HEK293T (cell line): ENCODE measurements at regions not wholly inside any gene's neighbourhood (a gene's known extent, or its start where the extent isn't known, plus 50 kb on each side); places are given as distances from the start of the nearest gene placed in this dataset.

Source experiments
- CTCF ChIA-PET: fragments of 350-600 bp; formaldehyde crosslinking; extraction: SDS; loops from one replicate; lab custom pipeline; 2021; ENCODE audit warnings: antibody characterized with exemption, inconsistent platforms; lab: Yijun Ruan, JAX
- POLR2A ChIA-PET: fragments of 350-600 bp; formaldehyde crosslinking; extraction: SDS; loops from one replicate; lab custom pipeline; 2020; ENCODE audit warnings: antibody characterized with exemption, inconsistent platforms; lab: Yijun Ruan, JAX
- DNase-seq: peaks from one replicate; pipeline ENCODE4 v3.0.0; 2012; ENCODE audit warnings: mixed read lengths; ENCODE audit errors: extremely low spot score
- ARNT ChIP-seq: fragments of 450-650 bp; IDR thresholded peaks from 2 replicates; pipeline ENCODE4 v1.6.1; 2017; ENCODE audit warnings: mild to moderate bottlenecking
- BHLHE40 ChIP-seq: fragments of 450-650 bp; IDR thresholded peaks from 2 replicates; pipeline ENCODE4 v1.6.1; 2016; ENCODE audit warnings: mild to moderate bottlenecking, moderate library complexity, borderline replicate concordance
- CTBP1 ChIP-seq: fragments of 450-650 bp; IDR thresholded peaks from 2 replicates; pipeline ENCODE4 v1.6.1; 2016; ENCODE audit warnings: borderline replicate concordance
- ELF4 ChIP-seq: fragments of 450-650 bp; IDR thresholded peaks from 2 replicates; pipeline ENCODE4 v1.6.1; 2017; ENCODE audit warnings: antibody characterized with exemption
- FOXA1 ChIP-seq: fragments of 450-650 bp; IDR thresholded peaks from 2 replicates; pipeline ENCODE4 v1.6.1; 2016; ENCODE audit warnings: mild to moderate bottlenecking
- FOXK2 ChIP-seq: fragments of 450-650 bp; IDR thresholded peaks from 2 replicates; pipeline ENCODE4 v1.6.1; 2016; ENCODE audit warnings: mild to moderate bottlenecking
- FOXM1 ChIP-seq: fragments of 450-650 bp; IDR thresholded peaks from 2 replicates; pipeline ENCODE4 v1.6.1; 2017; ENCODE audit warnings: mild to moderate bottlenecking, borderline replicate concordance
- HDGF ChIP-seq: fragments of 450-650 bp; IDR thresholded peaks from 2 replicates; pipeline ENCODE4 v1.6.1; 2017; ENCODE audit warnings: antibody characterized with exemption, borderline replicate concordance
- L3MBTL2 ChIP-seq: fragments of 450-650 bp; conservative IDR thresholded peaks from 2 replicates; pipeline ENCODE4 v1.6.1; 2016; ENCODE audit warnings: mild to moderate bottlenecking
- LEF1 ChIP-seq: fragments of 450-650 bp; IDR thresholded peaks from 2 replicates; pipeline ENCODE4 v1.6.1; 2017; ENCODE audit warnings: mild to moderate bottlenecking, borderline replicate concordance
- NFRKB ChIP-seq: fragments of 450-650 bp; IDR thresholded peaks from 2 replicates; pipeline ENCODE4 v1.6.1; 2016; ENCODE audit warnings: mild to moderate bottlenecking, moderate library complexity
- SP1 ChIP-seq: fragments of 450-650 bp; IDR thresholded peaks from 2 replicates; pipeline ENCODE4 v1.6.1; 2017
- SUZ12 ChIP-seq: fragments of 450-650 bp; IDR thresholded peaks from 2 replicates; pipeline ENCODE4 v1.6.1; 2016; ENCODE audit warnings: mild to moderate bottlenecking
- TARDBP ChIP-seq: fragments of 450-650 bp; IDR thresholded peaks from 2 replicates; pipeline ENCODE4 v1.6.1; 2016
- ZNF384 ChIP-seq: fragments of 450-650 bp; IDR thresholded peaks from 2 replicates; pipeline ENCODE4 v1.6.1; 2016
- TF ChIP-seq, protein P1 (sequence below): fragments of 450-650 bp; IDR thresholded peaks from 2 replicates; pipeline ENCODE4 v1.6.1; 2016

DNA sequence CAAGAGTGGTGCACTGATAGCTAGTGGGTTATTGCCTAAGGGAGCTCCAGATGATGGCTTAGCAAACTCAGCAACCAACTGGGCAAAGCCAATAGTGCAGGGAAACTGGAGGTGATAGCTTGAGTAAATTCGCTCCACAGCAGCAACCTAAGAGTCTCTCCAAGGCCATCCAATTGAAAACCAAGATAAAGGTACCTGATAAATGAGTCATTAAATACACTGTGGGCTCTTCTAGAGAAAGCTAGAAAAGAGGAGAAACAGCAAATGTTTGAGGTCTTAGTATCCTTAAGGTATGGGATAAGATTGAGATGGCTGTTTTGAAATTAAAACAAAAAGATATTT is 197.8 kb upstream of the ERBB4 start:
- TF ChIP-seq SP1 (no peak), FOXK2 (no peak), SUZ12 (no peak), CTBP1 (no peak), HDGF (no peak), ARNT (no peak), LEF1 (no peak), ZNF384 (no peak), L3MBTL2 (no peak), TARDBP (no peak), BHLHE40 (no peak), FOXA1 (no peak), FOXM1 (no peak), ELF4 (no peak)
- TF ChIP-seq, protein P1, sequence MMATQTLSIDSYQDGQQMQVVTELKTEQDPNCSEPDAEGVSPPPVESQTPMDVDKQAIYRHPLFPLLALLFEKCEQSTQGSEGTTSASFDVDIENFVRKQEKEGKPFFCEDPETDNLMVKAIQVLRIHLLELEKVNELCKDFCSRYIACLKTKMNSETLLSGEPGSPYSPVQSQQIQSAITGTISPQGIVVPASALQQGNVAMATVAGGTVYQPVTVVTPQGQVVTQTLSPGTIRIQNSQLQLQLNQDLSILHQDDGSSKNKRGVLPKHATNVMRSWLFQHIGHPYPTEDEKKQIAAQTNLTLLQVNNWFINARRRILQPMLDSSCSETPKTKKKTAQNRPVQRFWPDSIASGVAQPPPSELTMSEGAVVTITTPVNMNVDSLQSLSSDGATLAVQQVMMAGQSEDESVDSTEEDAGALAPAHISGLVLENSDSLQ = no peak
- ChIA-PET CTCF (no interaction called here), POLR2A (no interaction called here)
- DNase-seq = no peak

DNA sequence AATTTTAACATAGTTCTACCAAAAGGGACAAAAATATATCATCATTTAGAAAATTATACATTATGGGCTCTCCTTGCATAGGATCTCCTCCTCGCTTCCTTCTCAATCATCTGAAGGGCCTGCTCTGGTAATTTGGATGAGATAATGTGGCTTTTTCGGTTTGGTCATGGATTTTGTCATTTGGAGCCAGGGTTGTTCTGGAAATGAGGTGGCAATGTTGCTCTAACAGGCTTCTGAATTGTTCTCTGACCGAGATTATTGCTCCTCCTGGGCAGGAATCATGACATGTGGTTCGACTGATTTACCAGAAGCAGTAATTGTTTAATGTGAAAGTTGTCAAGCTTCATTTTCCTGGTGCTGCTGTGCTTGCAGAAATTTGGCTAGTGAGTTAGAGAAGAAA is 194.7 kb upstream of the ERBB4 start:
- no peak for DNase-seq
- ChIA-PET POLR2A (no interaction called here), CTCF (no interaction called here)
- TF ChIP-seq HDGF (no peak), CTBP1 (no peak), ZNF384 (no peak), BHLHE40 (no peak), SUZ12 (no peak), TARDBP (no peak), L3MBTL2 (no peak), FOXK2 (no peak), ARNT (no peak), ELF4 (no peak), FOXA1 (no peak), SP1 (no peak), FOXM1 (no peak), LEF1 (no peak), NFRKB (no peak)
- TF ChIP-seq, protein P1 = no peak

DNA sequence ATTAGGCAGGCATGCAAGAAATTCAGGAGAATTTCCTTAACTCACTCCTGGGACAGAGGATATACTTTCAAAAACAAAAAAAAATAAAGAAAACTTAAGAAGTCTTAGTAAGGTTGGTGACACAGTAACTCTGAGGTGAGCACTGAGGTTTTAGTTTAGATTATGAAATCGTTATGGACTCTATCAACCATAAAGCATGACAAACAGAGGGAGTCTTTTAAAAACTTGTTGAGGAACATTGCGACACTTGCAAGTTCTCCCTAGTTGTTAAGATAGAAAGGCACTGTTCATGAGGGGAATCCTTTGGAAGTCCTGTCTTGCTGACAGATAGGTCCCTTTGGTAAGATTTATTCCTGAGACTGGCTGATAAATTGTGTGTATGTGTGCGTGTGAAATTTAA is 194.3 kb upstream of the ERBB4 start:
- DNase-seq = no peak
- POLR2A ChIA-PET = no interaction called here
- TF ChIP-seq ARNT (no peak), FOXK2 (no peak), L3MBTL2 (no peak), ZNF384 (no peak), ELF4 (no peak), SUZ12 (no peak), HDGF (no peak), CTBP1 (no peak), FOXA1 (no peak), LEF1 (no peak), TARDBP (no peak), NFRKB (no peak), SP1 (no peak), FOXM1 (no peak), BHLHE40 (no peak)
- TF ChIP-seq, protein P1 = no peak
- CTCF ChIA-PET = no interaction called here

DNA sequence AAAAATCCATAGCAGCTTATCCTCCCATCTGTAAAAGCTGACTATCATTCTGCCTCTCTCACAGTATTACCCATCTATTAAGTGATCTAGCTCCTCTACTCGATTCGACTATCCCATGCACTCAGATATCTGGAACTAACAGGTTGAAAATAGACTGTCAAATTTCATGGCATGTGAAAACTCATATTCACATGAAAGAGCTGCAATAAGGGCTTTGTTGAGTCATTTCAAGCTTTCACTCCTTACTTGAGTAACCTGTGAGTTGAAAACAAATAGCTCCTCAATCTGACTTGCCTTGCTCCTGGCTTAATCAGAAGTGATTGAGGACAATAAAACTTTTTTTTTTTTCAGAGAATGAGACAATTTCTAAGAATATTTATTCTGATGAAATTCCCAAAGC is 192.4 kb upstream of the ERBB4 start:
- ChIA-PET POLR2A (no interaction called here), CTCF (no interaction called here)
- no peak for DNase-seq
- TF ChIP-seq FOXM1 = no peak
- TF ChIP-seq SP1 = no peak
- TF ChIP-seq NFRKB = no peak
- no peak for TF ChIP-seq ARNT
- no peak for TF ChIP-seq TARDBP
- no peak for TF ChIP-seq BHLHE40
- no peak for TF ChIP-seq CTBP1
- no peak for TF ChIP-seq FOXA1
- TF ChIP-seq SUZ12 = no peak
- TF ChIP-seq LEF1 = no peak

DNA sequence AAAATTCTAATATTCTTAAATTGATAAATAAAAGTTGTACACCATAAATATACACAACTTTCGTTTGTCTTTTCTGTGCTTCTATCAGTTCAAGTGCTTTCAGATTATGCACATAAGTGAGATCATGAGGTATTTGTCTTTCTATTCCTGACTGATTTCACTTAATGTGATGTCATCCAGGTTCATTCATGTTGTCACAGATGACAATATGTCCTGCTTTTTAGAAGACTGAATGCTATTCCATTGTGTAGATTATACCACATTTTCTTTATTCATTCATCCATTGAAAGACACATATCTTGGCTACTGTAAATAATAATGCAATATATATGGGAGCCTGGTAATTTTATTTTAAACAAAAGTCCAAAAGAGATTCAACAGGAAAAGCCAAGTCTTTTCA is 190.1 kb upstream of the ERBB4 start:
- ChIA-PET POLR2A (no interaction called here), CTCF (no interaction called here)

More for the DNA sequence above, 190.1 kb upstream of the ERBB4 start:
- DNase-seq = no peak
- no peak for TF ChIP-seq ARNT
- no peak for TF ChIP-seq FOXM1
- TF ChIP-seq LEF1 = no peak
- TF ChIP-seq SP1 = no peak
- TF ChIP-seq FOXA1 = no peak
- TF ChIP-seq NFRKB = no peak
- no peak for TF ChIP-seq L3MBTL2
- TF ChIP-seq BHLHE40 = no peak
- no peak for TF ChIP-seq FOXK2
- no peak for TF ChIP-seq ELF4
- TF ChIP-seq TARDBP = no peak
- TF ChIP-seq, protein P1 = no peak
